SK-N-SH (cell line): ENCODE measurements at regions not wholly inside any gene's neighbourhood (a gene's known extent, or its start where the extent isn't known, plus 50 kb on each side); places are given as distances from the start of the nearest gene placed in this dataset.

Experiments
- CTCF ChIA-PET: fragments of 300-600, 350-600 bp; formaldehyde crosslinking; extraction: SDS; loops from one replicate; lab custom pipeline; 2021; lab: Yijun Ruan, JAX
- POLR2A ChIA-PET: fragments of 350-600 bp; sonication (Branson Sonifier 250); formaldehyde crosslinking; extraction: SDS; loops from one replicate; lab custom pipeline; 2020; ENCODE audit warnings: antibody characterized with exemption, inconsistent platforms; lab: Yijun Ruan, JAX
- DNase-seq: peaks from one replicate; pipeline ENCODE4 v3.0.0; 2012
- H2AFZ ChIP-seq: fragments of 200-600 bp; sonication (generic); 2 replicates; pipeline ENCODE4 v1.8.1; 2016; ENCODE audit warnings: antibody characterized with exemption, mild to moderate bottlenecking, low read depth
- H3F3A ChIP-seq: fragments of 200-600 bp; sonication (generic); replicated peaks from 2 replicates; pipeline ENCODE3; 2016; ENCODE audit warnings: antibody characterized with exemption, mild to moderate bottlenecking; ENCODE audit not compliant: insufficient read depth
- H3K27ac ChIP-seq, 2 experiments: fragments of 200-500 bp in 1 of 2; fragments of 200-600 bp in 1 of 2; sonication (Bioruptor generic) in 1 of 2; sonication (generic), shearing (Covaris generic) in 1 of 2; 2 replicates each; pipeline versions ENCODE4 v1.5.1 to v1.6.1; 2014 to 2016; ENCODE audit warnings: low read depth in 2 of 2, inconsistent platforms in 1 of 2, low read length in 1 of 2, mild to moderate bottlenecking in 1 of 2, mixed read lengths in 1 of 2
- H3K27me3 ChIP-seq: fragments of 200-600 bp; sonication (generic), shearing (Covaris generic); 2 replicates; pipeline ENCODE4 v1.6.1; 2016; ENCODE audit warnings: mixed run types; ENCODE audit not compliant: insufficient read depth
- H3K36me3 ChIP-seq, 2 experiments: fragments of 200-500 bp in 1 of 2; fragments of 200-600 bp in 1 of 2; sonication (Bioruptor generic) in 1 of 2; sonication (generic) in 1 of 2; replicated peaks in 1 of 2; 2 replicates each; pipeline versions ENCODE3 to v1.5.1; 2014 to 2016; ENCODE audit warnings: low read length in 1 of 2, mild to moderate bottlenecking in 1 of 2; ENCODE audit not compliant: insufficient read depth in 2 of 2, control insufficient read depth in 1 of 2
- H3K4me1 ChIP-seq, 2 experiments: fragments of 200-500 bp in 1 of 2; fragments of 200-600 bp in 1 of 2; sonication (Bioruptor generic) in 1 of 2; sonication (generic), shearing (Covaris generic) in 1 of 2; 2 replicates each; pipeline versions ENCODE4 v1.5.1 to v1.6.1; 2014 to 2016; ENCODE audit warnings: low read depth in 1 of 2, low read length in 1 of 2, mixed run types in 1 of 2; ENCODE audit not compliant: insufficient read depth in 2 of 2, control insufficient read depth in 1 of 2
- H3K4me2 ChIP-seq: fragments of 200-600 bp; sonication (generic), shearing (Covaris generic); 2 replicates; pipeline ENCODE4 v1.6.1; 2017; ENCODE audit warnings: mixed run types
- H3K4me3 ChIP-seq, 2 experiments: fragments of 200-500 bp in 1 of 2; fragments of 200-600 bp in 1 of 2; sonication (Bioruptor generic) in 1 of 2; sonication (generic), shearing (Covaris generic) in 1 of 2; 2 replicates each; pipeline versions ENCODE4 v1.5.1 to v1.8.1; 2014 to 2016; ENCODE audit warnings: low read depth in 2 of 2, inconsistent platforms in 1 of 2, low read length in 1 of 2, mild to moderate bottlenecking in 1 of 2, mixed read lengths in 1 of 2, moderate library complexity in 1 of 2
- H3K79me2 ChIP-seq: fragments of 200-600 bp; sonication (generic); 2 replicates; pipeline ENCODE4 v1.8.1; 2017; ENCODE audit warnings: mild to moderate bottlenecking; ENCODE audit not compliant: insufficient read depth
- H3K9ac ChIP-seq: fragments of 200-600 bp; sonication (generic); 2 replicates; pipeline ENCODE4 v1.6.1; 2017; ENCODE audit warnings: mixed run types
- H3K9me2 ChIP-seq: fragments of 200-600 bp; sonication (generic); 2 replicates; pipeline ENCODE4 v1.6.1; 2017; ENCODE audit warnings: mixed run types
- H3K9me3 ChIP-seq: fragments of 200-600 bp; sonication (generic); 2 replicates; pipeline ENCODE4 v1.6.1; 2017; ENCODE audit warnings: mixed run types, mild to moderate bottlenecking, moderate library complexity
- H4K20me1 ChIP-seq: fragments of 200-600 bp; sonication (generic); 2 replicates; pipeline ENCODE4 v1.6.1; 2017; ENCODE audit warnings: mild to moderate bottlenecking, mixed run types; ENCODE audit not compliant: insufficient read depth
- EP300 ChIP-seq, 2 experiments: IDR thresholded peaks; 2 replicates each; pipeline versions ENCODE4 v1.4.0 to v1.6.1; 2012; ENCODE audit warnings: borderline replicate concordance in 1 of 2, low read depth in 1 of 2, low read length in 1 of 2
- FOSL2 ChIP-seq: IDR thresholded peaks from 2 replicates; pipeline ENCODE4 v1.4.0; 2012; ENCODE audit warnings: low read depth, mild to moderate bottlenecking, moderate library complexity, borderline replicate concordance
- FOXJ3 ChIP-seq: sonication (generic); formaldehyde crosslinking; IDR thresholded peaks from 2 replicates; pipeline ENCODE4 v1.5.1; 2020; ENCODE audit warnings: mild to moderate bottlenecking, missing genetic modification reagents
- GABPA ChIP-seq: IDR thresholded peaks from 2 replicates; pipeline ENCODE4 v1.4.0; 2012; ENCODE audit warnings: low read depth, mild to moderate bottlenecking
- GATA2 ChIP-seq: sonication (generic); formaldehyde crosslinking; IDR thresholded peaks from 2 replicates; pipeline ENCODE4 v1.5.0; 2020; ENCODE audit warnings: mild to moderate bottlenecking, missing genetic modification reagents
- JUND ChIP-seq: IDR thresholded peaks from 2 replicates; pipeline ENCODE4 v1.4.0; 2012
- MEF2A ChIP-seq: IDR thresholded peaks from 2 replicates; pipeline ENCODE4 v1.4.0; 2012; ENCODE audit warnings: low read depth, borderline replicate concordance
- MXI1 ChIP-seq: IDR thresholded peaks from 2 replicates; pipeline ENCODE4 v1.6.1; 2012; ENCODE audit warnings: mild to moderate bottlenecking, low read depth, low read length, improper control_type of control experiment
- POLR2AphosphoS5 ChIP-seq: IDR thresholded peaks from 2 replicates; pipeline ENCODE4 v1.6.1; 2012; ENCODE audit warnings: low read depth, low read length
- RAD21 ChIP-seq: IDR thresholded peaks from 2 replicates; pipeline ENCODE4 v1.6.1; 2012; ENCODE audit warnings: mild to moderate bottlenecking, low read length
- RCOR1 ChIP-seq: fragments of 150-350 bp; IDR thresholded peaks from 2 replicates; pipeline ENCODE4 v1.6.1; 2017; ENCODE audit warnings: antibody characterized with exemption, low read length
- RFX5 ChIP-seq: IDR thresholded peaks from 2 replicates; pipeline ENCODE4 v1.6.1; 2012; ENCODE audit warnings: mild to moderate bottlenecking, improper control_type of control experiment, low read length
- SIN3A ChIP-seq: IDR thresholded peaks from 2 replicates; pipeline ENCODE4 v1.6.1; 2012; ENCODE audit warnings: low read depth, mild to moderate bottlenecking, low read length, moderate library complexity, borderline replicate concordance
- SMC3 ChIP-seq: IDR thresholded peaks from 2 replicates; pipeline ENCODE4 v1.6.1; 2012; ENCODE audit warnings: low read depth, low read length, improper control_type of control experiment
- TAF1 ChIP-seq: IDR thresholded peaks from 2 replicates; pipeline ENCODE4 v1.6.1; 2012; ENCODE audit warnings: low read depth, mild to moderate bottlenecking, low read length, moderate library complexity, borderline replicate concordance
- TCF12 ChIP-seq: IDR thresholded peaks from 2 replicates; pipeline ENCODE4 v1.4.0; 2012
- TEAD4 ChIP-seq: IDR thresholded peaks from 2 replicates; pipeline ENCODE4 v1.4.0; 2012; ENCODE audit warnings: mild to moderate bottlenecking, borderline replicate concordance; ENCODE audit not compliant: insufficient read depth
- WGBS: methylation state at CpG from one replicate; pipeline ENCODE4 v1.1.6; 2017; ENCODE audit warnings: low lambda C conversion rate; 5-methylcytosine and 5-hydroxymethylcytosine counted together
- TF ChIP-seq, protein P1 (sequence below): fragments of 200-600 bp; sonication (generic); IDR thresholded peaks from 2 replicates; pipeline ENCODE4 v1.6.1; 2017; ENCODE audit warnings: antibody characterized with exemption, mild to moderate bottlenecking, moderate library complexity
- TF ChIP-seq, protein P2 (sequence below): fragments of 150-350 bp; IDR thresholded peaks from 2 replicates; pipeline ENCODE4 v1.6.1; 2016; ENCODE audit warnings: mild to moderate bottlenecking, low read depth, low read length
- TF ChIP-seq, protein P3 (sequence below): IDR thresholded peaks from 2 replicates; pipeline ENCODE4 v1.6.1; 2012; ENCODE audit warnings: mild to moderate bottlenecking, low read depth, low read length, moderate library complexity

DNA sequence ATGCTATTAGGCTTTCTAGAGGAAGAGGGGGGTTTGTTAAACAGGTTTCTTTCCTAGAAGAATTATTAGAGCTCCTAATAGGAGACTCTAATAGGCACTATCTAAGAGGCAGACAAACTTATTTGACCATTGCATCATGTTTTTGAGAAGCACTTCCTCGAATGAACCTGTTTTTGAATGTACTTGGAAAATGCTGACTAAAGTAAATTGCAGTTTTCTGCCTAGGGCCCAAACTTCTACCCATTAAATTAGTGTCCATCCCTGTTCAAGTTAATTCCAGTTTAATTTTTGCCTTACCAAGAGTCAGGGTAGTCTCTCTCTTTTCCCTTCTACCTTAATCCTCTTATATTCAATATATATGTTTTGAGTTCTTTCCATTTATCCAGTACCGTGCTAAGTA is 1029.6 kb downstream of the TTLL7 start:
- Histone ChIP-seq H3K4me1 (no peaks in the 10 kb centered on the region), H3F3A (no peaks in the 10 kb centered on the region), H3K9ac (no peak overlapping the region), H3K4me2 (no peak overlapping the region), H4K20me1 (no peaks in the 10 kb centered on the region), H3K4me3 (no peak overlapping the region), H3K27ac (no peak overlapping the region), H3K27me3 (no peaks in the 10 kb centered on the region), H3K9me3 (no peaks in the 10 kb centered on the region), H2AFZ (no peak overlapping the region), H3K9me2 (no peaks in the 10 kb centered on the region), H3K36me3 (no peaks in the 10 kb centered on the region), H3K79me2 (no peaks in the 10 kb centered on the region)
- CTCF ChIA-PET, result interaction anchor here (0.5 to 1.2 kb wide), 3 partner anchors 9 to 106 kb away, joined by 3 to 4 read pairs (median 3); no protein-coding TSS in a partner anchor
- 66% methylated on average over 2 of the region's 2 CpGs for WGBS
- no peak for DNase-seq
- no peak for TF ChIP-seq EP300 (IDR thresholded peaks at IDR 0.05; ENCODE audit: borderline replicate concordance in 1 of 2, low read depth in 1 of 2, low read length in 1 of 2)
- no peak for TF ChIP-seq TCF12
- TF ChIP-seq FOSL2, result no peak
- no peak for TF ChIP-seq MXI1
- TF ChIP-seq GABPA, result no peak
- no peak for TF ChIP-seq MEF2A
- TF ChIP-seq GATA2 (CRISPR knock-in tag), result no peak
- TF ChIP-seq TEAD4, result no peak
- TF ChIP-seq, protein P1, sequence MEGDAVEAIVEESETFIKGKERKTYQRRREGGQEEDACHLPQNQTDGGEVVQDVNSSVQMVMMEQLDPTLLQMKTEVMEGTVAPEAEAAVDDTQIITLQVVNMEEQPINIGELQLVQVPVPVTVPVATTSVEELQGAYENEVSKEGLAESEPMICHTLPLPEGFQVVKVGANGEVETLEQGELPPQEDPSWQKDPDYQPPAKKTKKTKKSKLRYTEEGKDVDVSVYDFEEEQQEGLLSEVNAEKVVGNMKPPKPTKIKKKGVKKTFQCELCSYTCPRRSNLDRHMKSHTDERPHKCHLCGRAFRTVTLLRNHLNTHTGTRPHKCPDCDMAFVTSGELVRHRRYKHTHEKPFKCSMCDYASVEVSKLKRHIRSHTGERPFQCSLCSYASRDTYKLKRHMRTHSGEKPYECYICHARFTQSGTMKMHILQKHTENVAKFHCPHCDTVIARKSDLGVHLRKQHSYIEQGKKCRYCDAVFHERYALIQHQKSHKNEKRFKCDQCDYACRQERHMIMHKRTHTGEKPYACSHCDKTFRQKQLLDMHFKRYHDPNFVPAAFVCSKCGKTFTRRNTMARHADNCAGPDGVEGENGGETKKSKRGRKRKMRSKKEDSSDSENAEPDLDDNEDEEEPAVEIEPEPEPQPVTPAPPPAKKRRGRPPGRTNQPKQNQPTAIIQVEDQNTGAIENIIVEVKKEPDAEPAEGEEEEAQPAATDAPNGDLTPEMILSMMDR, result no peak
- no peak for TF ChIP-seq TAF1
- TF ChIP-seq JUND, result no peak
- no peak for TF ChIP-seq POLR2AphosphoS5
- TF ChIP-seq, protein P2, sequence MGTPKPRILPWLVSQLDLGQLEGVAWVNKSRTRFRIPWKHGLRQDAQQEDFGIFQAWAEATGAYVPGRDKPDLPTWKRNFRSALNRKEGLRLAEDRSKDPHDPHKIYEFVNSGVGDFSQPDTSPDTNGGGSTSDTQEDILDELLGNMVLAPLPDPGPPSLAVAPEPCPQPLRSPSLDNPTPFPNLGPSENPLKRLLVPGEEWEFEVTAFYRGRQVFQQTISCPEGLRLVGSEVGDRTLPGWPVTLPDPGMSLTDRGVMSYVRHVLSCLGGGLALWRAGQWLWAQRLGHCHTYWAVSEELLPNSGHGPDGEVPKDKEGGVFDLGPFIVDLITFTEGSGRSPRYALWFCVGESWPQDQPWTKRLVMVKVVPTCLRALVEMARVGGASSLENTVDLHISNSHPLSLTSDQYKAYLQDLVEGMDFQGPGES, result no peak
- TF ChIP-seq RAD21, result no peak
- no peak for TF ChIP-seq FOXJ3 (CRISPR knock-in tag)
- TF ChIP-seq RCOR1, result no peak
- TF ChIP-seq SMC3, result no peak
- no peak for TF ChIP-seq RFX5
- TF ChIP-seq, protein P3, sequence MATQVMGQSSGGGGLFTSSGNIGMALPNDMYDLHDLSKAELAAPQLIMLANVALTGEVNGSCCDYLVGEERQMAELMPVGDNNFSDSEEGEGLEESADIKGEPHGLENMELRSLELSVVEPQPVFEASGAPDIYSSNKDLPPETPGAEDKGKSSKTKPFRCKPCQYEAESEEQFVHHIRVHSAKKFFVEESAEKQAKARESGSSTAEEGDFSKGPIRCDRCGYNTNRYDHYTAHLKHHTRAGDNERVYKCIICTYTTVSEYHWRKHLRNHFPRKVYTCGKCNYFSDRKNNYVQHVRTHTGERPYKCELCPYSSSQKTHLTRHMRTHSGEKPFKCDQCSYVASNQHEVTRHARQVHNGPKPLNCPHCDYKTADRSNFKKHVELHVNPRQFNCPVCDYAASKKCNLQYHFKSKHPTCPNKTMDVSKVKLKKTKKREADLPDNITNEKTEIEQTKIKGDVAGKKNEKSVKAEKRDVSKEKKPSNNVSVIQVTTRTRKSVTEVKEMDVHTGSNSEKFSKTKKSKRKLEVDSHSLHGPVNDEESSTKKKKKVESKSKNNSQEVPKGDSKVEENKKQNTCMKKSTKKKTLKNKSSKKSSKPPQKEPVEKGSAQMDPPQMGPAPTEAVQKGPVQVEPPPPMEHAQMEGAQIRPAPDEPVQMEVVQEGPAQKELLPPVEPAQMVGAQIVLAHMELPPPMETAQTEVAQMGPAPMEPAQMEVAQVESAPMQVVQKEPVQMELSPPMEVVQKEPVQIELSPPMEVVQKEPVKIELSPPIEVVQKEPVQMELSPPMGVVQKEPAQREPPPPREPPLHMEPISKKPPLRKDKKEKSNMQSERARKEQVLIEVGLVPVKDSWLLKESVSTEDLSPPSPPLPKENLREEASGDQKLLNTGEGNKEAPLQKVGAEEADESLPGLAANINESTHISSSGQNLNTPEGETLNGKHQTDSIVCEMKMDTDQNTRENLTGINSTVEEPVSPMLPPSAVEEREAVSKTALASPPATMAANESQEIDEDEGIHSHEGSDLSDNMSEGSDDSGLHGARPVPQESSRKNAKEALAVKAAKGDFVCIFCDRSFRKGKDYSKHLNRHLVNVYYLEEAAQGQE, result no peak
- TF ChIP-seq SIN3A, result no peak
- POLR2A ChIA-PET, result no interaction called here
